ENCODE measurements at regions not wholly inside any gene's neighbourhood (a gene's known extent, or its start where the extent isn't known, plus 50 kb on each side); places are given as distances from the start of the nearest gene placed in this dataset.

GRCh38 chr9:87277346-87277745 is 220.3 kb upstream of the DAPK1 start:
- TF ChIP-seq, protein P1, sequence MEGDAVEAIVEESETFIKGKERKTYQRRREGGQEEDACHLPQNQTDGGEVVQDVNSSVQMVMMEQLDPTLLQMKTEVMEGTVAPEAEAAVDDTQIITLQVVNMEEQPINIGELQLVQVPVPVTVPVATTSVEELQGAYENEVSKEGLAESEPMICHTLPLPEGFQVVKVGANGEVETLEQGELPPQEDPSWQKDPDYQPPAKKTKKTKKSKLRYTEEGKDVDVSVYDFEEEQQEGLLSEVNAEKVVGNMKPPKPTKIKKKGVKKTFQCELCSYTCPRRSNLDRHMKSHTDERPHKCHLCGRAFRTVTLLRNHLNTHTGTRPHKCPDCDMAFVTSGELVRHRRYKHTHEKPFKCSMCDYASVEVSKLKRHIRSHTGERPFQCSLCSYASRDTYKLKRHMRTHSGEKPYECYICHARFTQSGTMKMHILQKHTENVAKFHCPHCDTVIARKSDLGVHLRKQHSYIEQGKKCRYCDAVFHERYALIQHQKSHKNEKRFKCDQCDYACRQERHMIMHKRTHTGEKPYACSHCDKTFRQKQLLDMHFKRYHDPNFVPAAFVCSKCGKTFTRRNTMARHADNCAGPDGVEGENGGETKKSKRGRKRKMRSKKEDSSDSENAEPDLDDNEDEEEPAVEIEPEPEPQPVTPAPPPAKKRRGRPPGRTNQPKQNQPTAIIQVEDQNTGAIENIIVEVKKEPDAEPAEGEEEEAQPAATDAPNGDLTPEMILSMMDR (IDR thresholded peaks at IDR 0.05): no peak
- TF ChIP-seq POLR2A (IDR thresholded peaks at IDR 0.05): no peak

Data from heart left ventricle (tissue), 13 donors.